Caco-2 (cell line): ENCODE measurements at regions not wholly inside any gene's neighbourhood (a gene's known extent, or its start where the extent isn't known, plus 50 kb on each side); places are given as distances from the start of the nearest gene placed in this dataset.

Experiments used
- BruUV-seq: library from RNA; stranded (reverse); fragments of 400-500 nt; replicated peaks from 2 replicates; lab custom pipeline; 2021; lab: Mats Ljungman, UMichigan
- CTCF ChIA-PET: fragments of 300-600 bp; sonication (Branson Sonifier 250); formaldehyde crosslinking; loops from one replicate; lab custom pipeline; 2022; ENCODE audit warnings: antibody characterized with exemption; lab: Charles Lee
- POLR2A ChIA-PET: fragments of 300-600 bp; sonication (Branson Sonifier 250); formaldehyde crosslinking; loops from one replicate; lab custom pipeline; 2022; ENCODE audit warnings: antibody characterized with exemption; lab: Charles Lee
- DNase-seq, 2 experiments: peaks; one replicate each; pipeline versions ENCODE4 v3.0.0 to v3.0.0-alpha.2; 2020 to 2022
- H3K27me3 ChIP-seq: replicated peaks from 2 replicates; pipeline ENCODE4 v1.6.0; 2011; ENCODE audit warnings: low read length; ENCODE audit not compliant: control insufficient read depth, insufficient read depth
- H3K36me3 ChIP-seq: 2 replicates; pipeline ENCODE4 v1.5.1; 2011; ENCODE audit warnings: low read length; ENCODE audit not compliant: control insufficient read depth, insufficient read depth
- H3K4me1 ChIP-seq: fragments of 250-450 bp; sonication (Bioruptor Pico); 2 replicates; pipeline ENCODE4 v1.5.1; 2020; ENCODE audit warnings: mild to moderate bottlenecking
- H3K4me3 ChIP-seq: 2 replicates; pipeline ENCODE4 v1.5.1; 2011; ENCODE audit warnings: low read depth, mild to moderate bottlenecking, control low read depth, low read length
- H3K9me3 ChIP-seq: fragments of 250-450 bp; sonication (Bioruptor Pico); 2 replicates; pipeline ENCODE4 v1.5.1; 2020; ENCODE audit warnings: mild to moderate bottlenecking, moderate library complexity
- H3K27ac Mint-ChIP-seq: one replicate; pipeline ENCODE4 v1.8.0; 2022; ENCODE audit warnings: mixed read lengths; ENCODE audit not compliant: unreplicated experiment
- H3K27me3 Mint-ChIP-seq: one replicate; pipeline ENCODE4 v1.8.0; 2022; ENCODE audit warnings: mixed read lengths; ENCODE audit not compliant: insufficient read depth, unreplicated experiment
- H3K36me3 Mint-ChIP-seq: one replicate; pipeline ENCODE4 v1.8.0; 2022; ENCODE audit warnings: mild to moderate bottlenecking, mixed read lengths; ENCODE audit not compliant: insufficient read depth, unreplicated experiment
- H3K4me1 Mint-ChIP-seq: one replicate; pipeline ENCODE4 v1.8.0; 2022; ENCODE audit warnings: low read depth, mixed read lengths; ENCODE audit not compliant: unreplicated experiment
- H3K4me3 Mint-ChIP-seq: one replicate; pipeline ENCODE4 v1.8.0; 2022; ENCODE audit warnings: mild to moderate bottlenecking, moderate library complexity, mixed read lengths; ENCODE audit not compliant: unreplicated experiment
- H3K9me3 Mint-ChIP-seq: one replicate; pipeline ENCODE4 v1.8.0; 2022; ENCODE audit warnings: mixed read lengths; ENCODE audit not compliant: unreplicated experiment
- intact Hi-C: fragments of 100-400 bp; cut with micrococcal nuclease; formaldehyde crosslinking; loops from one replicate; pipeline ENCODE4 v1.10.0; 2022; ENCODE audit not compliant: unreplicated experiment
- TF ChIP-seq, protein P1 (sequence below), 2 experiments: fragments of 200-600 bp in 1 of 2; IDR thresholded peaks; 1 replicate in 1 of 2; 2 replicates in 1 of 2; pipeline versions ENCODE4 v1.5.1 to v1.8.0; 2011 to 2022; ENCODE audit warnings: antibody characterized with exemption in 1 of 2, control low read depth in 1 of 2, inconsistent platforms in 1 of 2, low read depth in 1 of 2, low read length in 1 of 2, mild to moderate bottlenecking in 1 of 2, moderate library complexity in 1 of 2; ENCODE audit not compliant: insufficient read depth in 1 of 2, severe bottlenecking in 1 of 2, unreplicated experiment in 1 of 2

DNA sequence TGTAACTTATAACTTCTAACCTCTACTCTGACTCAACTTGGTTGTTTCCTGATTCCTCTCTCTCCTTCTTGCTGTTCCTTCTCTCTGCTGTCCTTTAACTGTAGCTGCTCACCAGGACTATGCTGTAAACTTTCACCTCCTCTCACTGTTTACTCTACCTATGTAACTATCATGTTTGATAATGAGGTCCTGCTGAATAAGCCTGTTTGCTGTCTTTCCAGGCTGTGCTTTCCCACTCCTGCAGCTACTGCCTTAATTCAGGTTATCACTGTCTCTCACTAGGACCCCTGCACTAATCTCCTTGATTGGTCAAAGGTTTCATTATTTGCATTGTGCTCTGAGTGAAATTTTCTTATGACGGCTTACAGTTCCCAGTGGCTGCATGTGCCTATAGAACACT is 633.9 kb upstream of the PTBP2 start:
- H3K9me3 Mint-ChIP-seq: no peaks in the 10 kb centered on the region
- no peaks in the 10 kb centered on the region for H3K27me3 Mint-ChIP-seq
- no peaks in the 10 kb centered on the region for H3K36me3 ChIP-seq
- CTCF ChIA-PET: no interaction called here
- TF ChIP-seq, protein P1, sequence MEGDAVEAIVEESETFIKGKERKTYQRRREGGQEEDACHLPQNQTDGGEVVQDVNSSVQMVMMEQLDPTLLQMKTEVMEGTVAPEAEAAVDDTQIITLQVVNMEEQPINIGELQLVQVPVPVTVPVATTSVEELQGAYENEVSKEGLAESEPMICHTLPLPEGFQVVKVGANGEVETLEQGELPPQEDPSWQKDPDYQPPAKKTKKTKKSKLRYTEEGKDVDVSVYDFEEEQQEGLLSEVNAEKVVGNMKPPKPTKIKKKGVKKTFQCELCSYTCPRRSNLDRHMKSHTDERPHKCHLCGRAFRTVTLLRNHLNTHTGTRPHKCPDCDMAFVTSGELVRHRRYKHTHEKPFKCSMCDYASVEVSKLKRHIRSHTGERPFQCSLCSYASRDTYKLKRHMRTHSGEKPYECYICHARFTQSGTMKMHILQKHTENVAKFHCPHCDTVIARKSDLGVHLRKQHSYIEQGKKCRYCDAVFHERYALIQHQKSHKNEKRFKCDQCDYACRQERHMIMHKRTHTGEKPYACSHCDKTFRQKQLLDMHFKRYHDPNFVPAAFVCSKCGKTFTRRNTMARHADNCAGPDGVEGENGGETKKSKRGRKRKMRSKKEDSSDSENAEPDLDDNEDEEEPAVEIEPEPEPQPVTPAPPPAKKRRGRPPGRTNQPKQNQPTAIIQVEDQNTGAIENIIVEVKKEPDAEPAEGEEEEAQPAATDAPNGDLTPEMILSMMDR (IDR thresholded peaks at IDR 0.05; ENCODE audit: insufficient read depth in 1 of 2, low read depth in 1 of 2, low read length in 1 of 2, severe bottlenecking in 1 of 2, unreplicated experiment in 1 of 2): no peak
- H3K4me1 Mint-ChIP-seq: no peaks in the 10 kb centered on the region
- no peaks in the 10 kb centered on the region for H3K27me3 ChIP-seq
- H3K4me3 ChIP-seq: no peak overlapping the region
- H3K4me1 ChIP-seq: no peaks in the 10 kb centered on the region
- no peak for DNase-seq
- H3K27ac Mint-ChIP-seq: no peak overlapping the region
- no peaks in the 10 kb centered on the region for H3K36me3 Mint-ChIP-seq
- POLR2A ChIA-PET: no interaction called here
- no TSS peak for BruUV-seq
- no peak overlapping the region for H3K4me3 Mint-ChIP-seq
- H3K9me3 ChIP-seq: no peaks in the 10 kb centered on the region
- intact Hi-C loops: no loop called here

DNA sequence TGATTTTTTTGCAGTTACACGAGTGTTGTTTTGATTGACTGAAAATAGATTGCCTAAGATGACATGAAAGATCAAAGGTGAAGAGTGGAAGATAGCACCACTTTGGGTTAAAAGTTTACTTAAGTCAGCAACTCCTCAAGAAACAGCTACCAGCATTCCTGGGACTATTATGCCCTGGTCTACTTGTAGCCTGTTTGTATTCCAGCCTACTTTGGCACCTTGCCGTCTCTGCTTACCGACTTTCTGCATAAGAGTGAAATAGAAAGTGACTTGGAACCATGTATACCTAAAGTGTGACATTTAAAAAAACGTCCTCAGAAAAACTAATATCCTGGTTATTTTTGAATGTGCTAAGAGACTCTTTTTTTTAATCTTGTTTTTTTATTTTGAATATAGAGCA is 631.5 kb upstream of the PTBP2 start:
- H3K4me3 Mint-ChIP-seq: no peak overlapping the region
- H3K27me3 Mint-ChIP-seq: peaks cover 2% of the 10 kb centered on the region
- intact Hi-C loops: no loop called here
- no peaks in the 10 kb centered on the region for H3K9me3 ChIP-seq
- ChIA-PET POLR2A (no interaction called here), CTCF (no interaction called here)
- no peak overlapping the region for H3K4me3 ChIP-seq
- H3K27me3 ChIP-seq: no peaks in the 10 kb centered on the region
- H3K27ac Mint-ChIP-seq: no peak overlapping the region
- DNase-seq: no peak
- H3K9me3 Mint-ChIP-seq: no peaks in the 10 kb centered on the region
- H3K36me3 Mint-ChIP-seq: no peaks in the 10 kb centered on the region
- H3K36me3 ChIP-seq: no peaks in the 10 kb centered on the region
- H3K4me1 ChIP-seq: no peaks in the 10 kb centered on the region
- no TSS peak for BruUV-seq
- H3K4me1 Mint-ChIP-seq: no peaks in the 10 kb centered on the region
- TF ChIP-seq, protein P1 (IDR thresholded peaks at IDR 0.05; ENCODE audit: insufficient read depth in 1 of 2, low read depth in 1 of 2, low read length in 1 of 2, severe bottlenecking in 1 of 2, unreplicated experiment in 1 of 2): no peak

DNA sequence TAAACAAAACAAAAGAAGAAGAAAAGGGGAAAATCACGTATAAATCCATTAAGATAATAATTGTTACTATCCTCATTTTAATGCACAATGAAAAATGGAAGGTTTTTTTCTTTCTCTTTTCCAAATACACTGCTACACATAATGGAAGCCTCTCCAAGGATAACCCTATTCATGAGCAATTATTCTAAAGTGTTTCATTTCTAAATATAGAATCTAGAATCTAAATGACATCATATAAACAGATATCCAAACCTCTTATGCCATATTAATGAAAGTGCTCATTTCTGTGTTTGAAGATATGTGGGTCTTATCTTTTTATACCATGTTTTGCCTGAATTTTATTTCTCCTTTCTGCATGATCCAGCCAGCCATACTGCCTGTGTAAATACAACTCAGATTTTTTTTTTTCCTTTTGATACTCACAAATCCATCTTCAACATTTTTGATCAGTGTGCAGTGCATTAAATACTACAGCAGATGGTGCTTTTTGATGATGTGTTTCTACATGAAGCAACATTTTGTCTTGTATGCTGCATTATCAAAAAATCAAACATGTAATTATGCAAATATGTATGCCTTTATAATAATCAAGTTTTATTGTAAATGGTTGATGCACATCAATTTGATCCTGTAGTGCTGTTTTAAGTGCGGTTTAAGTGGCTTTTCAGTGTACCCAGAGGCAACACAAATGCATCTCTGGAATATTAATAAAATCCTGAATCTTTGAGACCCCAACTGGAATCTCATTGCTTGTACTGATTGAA is 625.6 kb upstream of the PTBP2 start:
- H3K4me1 ChIP-seq: no peaks in the 10 kb centered on the region
- Mint-ChIP-seq H3K27me3 (peaks cover 2% of the 10 kb centered on the region), H3K27ac (no peak overlapping the region), H3K36me3 (no peaks in the 10 kb centered on the region), H3K9me3 (no peaks in the 10 kb centered on the region), H3K4me3 (no peak overlapping the region), H3K4me1 (no peaks in the 10 kb centered on the region)
- ChIA-PET CTCF (no interaction called here), POLR2A (no interaction called here)
- H3K27me3 ChIP-seq: no peaks in the 10 kb centered on the region
- H3K36me3 ChIP-seq: no peaks in the 10 kb centered on the region
- DNase-seq: no peak
- H3K4me3 ChIP-seq: no peak overlapping the region
- intact Hi-C loops: no loop called here
- BruUV-seq: no TSS peak
- TF ChIP-seq, protein P1 (IDR thresholded peaks at IDR 0.05; ENCODE audit: insufficient read depth in 1 of 2, low read depth in 1 of 2, low read length in 1 of 2, severe bottlenecking in 1 of 2, unreplicated experiment in 1 of 2): no peak
- no peaks in the 10 kb centered on the region for H3K9me3 ChIP-seq
